Stomach smooth muscle (tissue), 2 donors: ENCODE measurements at regions not wholly inside any gene's neighbourhood (a gene's known extent, or its start where the extent isn't known, plus 50 kb on each side); places are given as distances from the start of the nearest gene placed in this dataset.
"Not testable (repeated sequence)": the region's sequence is repeated elsewhere in the genome, so short reads cannot be mapped to it uniquely, and the experiment has no call there.

ENCODE experiments used
- H3K27ac ChIP-seq: one replicate; pipeline ENCODE4 v1.7.0; 2013; ENCODE audit warnings: mild to moderate bottlenecking, low read length, inconsistent platforms
- H3K27me3 ChIP-seq, 2 donors: one replicate each; pipeline ENCODE4 v1.7.0; 2013; ENCODE audit warnings: low read length in 2 of 2; ENCODE audit not compliant: insufficient read depth in 2 of 2, control insufficient read depth in 1 of 2
- H3K36me3 ChIP-seq, 2 donors: one replicate each; pipeline ENCODE4 v1.7.0; 2013; ENCODE audit warnings: low read length in 2 of 2; ENCODE audit not compliant: control insufficient read depth in 2 of 2, insufficient read depth in 2 of 2
- H3K4me1 ChIP-seq: one replicate; pipeline ENCODE4 v1.7.0; 2013; ENCODE audit warnings: low read length; ENCODE audit not compliant: control insufficient read depth, insufficient read depth
- H3K4me3 ChIP-seq, 2 donors: one replicate each; pipeline ENCODE4 v1.7.0; 2013; ENCODE audit warnings: low read length in 2 of 2
- H3K9ac ChIP-seq, 2 donors: one replicate each; pipeline ENCODE4 v1.7.0; 2013; ENCODE audit warnings: low read length in 2 of 2, mild to moderate bottlenecking in 1 of 2
- H3K9me3 ChIP-seq, 2 donors: one replicate each; pipeline ENCODE4 v1.7.0; 2013; ENCODE audit warnings: low read length in 2 of 2; ENCODE audit not compliant: control insufficient read depth in 2 of 2
- donor health status: healthy.
- donor health status: Pancreatic carcinoma.

DNA sequence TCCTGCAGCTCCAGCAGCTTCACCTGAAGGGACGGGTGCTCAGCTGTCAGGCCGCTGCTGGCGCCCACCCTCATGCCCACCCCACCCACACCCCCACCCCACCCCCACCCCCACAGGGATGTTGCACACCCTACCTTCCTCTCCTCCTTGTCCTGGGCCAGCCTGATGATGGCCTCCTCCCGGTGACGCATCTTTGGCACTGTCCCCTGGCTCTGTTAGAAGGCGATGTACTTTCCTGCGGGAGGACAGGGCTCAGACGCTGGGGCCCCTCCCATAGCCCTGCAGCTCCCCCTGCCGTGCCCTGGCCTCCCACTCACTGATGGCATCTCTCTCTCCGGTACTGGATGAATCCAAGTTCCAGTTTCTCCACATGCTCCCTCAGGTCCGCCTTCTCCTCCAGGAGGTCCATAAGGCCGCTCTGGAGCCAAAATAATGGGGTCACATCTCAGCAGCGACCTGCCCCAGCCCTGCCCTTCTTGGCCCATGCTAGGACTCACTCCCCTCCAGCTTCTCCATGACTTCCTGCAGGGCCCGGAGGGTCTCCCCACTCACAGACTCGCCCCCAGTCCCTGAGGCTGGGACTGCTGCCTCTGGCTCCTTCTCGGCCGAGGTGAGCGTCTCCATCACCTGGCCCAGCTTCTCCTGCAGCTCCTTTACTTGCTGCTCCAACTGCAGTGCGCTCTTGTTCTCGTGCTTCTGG lies 55.2 kb downstream of the GOLGA8B start:
- not testable (repeated sequence) for H3K4me1 ChIP-seq, H3K9ac ChIP-seq, H3K4me3 ChIP-seq, H3K27ac ChIP-seq, H3K36me3 ChIP-seq, H3K9me3 ChIP-seq, H3K27me3 ChIP-seq

DNA sequence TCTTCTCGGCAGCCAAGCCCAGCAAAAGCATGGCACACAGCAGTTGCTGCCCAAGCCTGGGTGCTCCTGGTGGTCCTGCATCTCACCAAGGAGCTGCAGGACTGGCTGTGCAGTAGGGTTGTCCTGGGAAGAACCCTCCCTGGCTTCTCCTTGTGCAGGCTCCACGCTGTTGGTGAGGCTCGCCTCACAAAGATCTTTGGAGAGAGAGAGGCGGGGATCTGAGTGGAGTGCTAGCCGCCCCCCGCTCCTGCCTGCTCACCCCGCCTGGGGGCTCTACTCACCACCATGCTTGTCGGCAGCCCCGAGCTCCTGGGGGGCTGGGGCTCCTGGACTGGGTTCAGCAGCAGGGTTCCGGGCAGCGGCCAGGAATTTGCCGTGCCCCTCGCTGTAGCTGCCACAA lies 55.8 kb downstream of the GOLGA8B start:
- not testable (repeated sequence) for H3K27me3 ChIP-seq, H3K9ac ChIP-seq, H3K4me3 ChIP-seq, H3K27ac ChIP-seq, H3K4me1 ChIP-seq, H3K9me3 ChIP-seq, H3K36me3 ChIP-seq

DNA sequence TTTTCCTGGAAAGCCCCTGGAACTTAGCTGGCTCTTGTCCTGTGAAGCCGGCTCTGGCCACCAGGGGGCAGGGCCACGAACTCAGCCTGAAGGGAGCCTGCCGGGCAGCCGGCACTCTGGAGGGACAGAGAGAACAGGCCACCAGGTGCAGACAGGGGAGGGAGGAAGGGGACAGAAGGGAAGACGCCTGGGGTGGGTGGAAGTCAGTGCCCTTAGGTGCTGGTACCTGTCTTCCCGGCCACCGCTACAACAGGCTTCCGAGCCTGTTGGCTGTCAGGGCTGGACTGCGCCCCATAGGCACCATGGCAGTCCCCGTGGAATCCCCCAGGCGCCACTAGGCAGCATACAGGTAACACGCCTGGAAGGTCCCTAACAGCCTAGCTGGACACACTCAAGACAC lies 59.6 kb downstream of the GOLGA8B start:
- H3K9ac ChIP-seq, H3K27me3 ChIP-seq, H3K4me1 ChIP-seq, H3K27ac ChIP-seq, H3K9me3 ChIP-seq, H3K4me3 ChIP-seq, H3K36me3 ChIP-seq: not testable (repeated sequence)

DNA sequence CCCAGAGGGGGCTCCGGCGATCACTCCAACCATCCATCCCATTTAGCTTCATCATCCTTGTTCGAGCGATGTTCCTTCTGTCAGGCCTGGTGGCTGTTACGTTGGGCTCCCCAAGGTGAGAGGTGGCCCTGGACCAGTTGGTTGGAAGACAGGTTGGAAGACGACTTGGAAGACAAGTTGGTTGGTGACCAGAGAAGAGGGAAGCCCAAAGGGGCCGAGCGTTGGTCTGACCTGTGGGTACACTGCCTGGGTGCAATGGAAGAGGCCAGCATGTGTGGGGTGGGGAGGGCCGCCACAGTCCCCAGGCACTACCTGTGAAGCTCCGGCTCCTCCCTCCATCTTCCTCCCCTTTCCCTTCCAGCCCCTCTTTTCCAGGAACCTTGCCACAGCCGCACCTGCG lies 60.9 kb downstream of the GOLGA8B start:
- not testable (repeated sequence) for H3K36me3 ChIP-seq, H3K4me3 ChIP-seq, H3K27ac ChIP-seq, H3K9ac ChIP-seq, H3K4me1 ChIP-seq, H3K9me3 ChIP-seq, H3K27me3 ChIP-seq

DNA sequence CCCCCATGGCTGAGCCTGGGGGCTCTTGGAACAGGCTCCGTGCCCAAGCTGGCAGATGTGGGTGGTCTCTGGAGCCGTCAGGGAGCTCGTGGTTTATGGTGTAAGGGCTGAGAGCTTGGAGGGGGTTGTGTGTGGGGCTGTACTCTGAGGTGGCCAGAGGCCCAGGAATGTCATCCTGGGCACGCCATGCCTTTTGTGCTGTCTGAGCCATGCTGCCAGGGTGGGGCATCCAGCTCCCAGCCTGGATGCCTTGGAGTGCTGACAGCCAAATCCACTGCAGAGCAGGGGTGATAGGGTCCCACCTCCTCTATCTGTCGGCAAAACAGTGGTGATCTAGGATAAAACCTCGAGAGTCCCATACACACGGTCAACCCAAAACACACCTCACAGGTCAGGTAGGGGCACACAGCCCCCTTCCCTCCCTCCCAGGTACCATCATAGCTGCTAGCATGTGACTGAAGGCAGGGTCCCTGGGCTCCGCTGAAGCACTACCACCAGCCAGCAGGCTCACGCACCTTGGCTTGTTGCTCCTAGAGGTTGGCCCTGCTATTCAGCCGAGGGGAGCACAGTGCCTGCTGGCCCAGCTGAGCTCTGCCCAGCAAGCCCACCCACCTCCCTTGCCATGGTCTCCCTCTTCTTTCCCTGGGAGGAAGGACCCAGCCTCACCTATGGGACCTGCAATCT lies 61.5 kb downstream of the GOLGA8B start:
- H3K4me1 ChIP-seq, H3K9me3 ChIP-seq, H3K27me3 ChIP-seq, H3K36me3 ChIP-seq, H3K9ac ChIP-seq, H3K27ac ChIP-seq, H3K4me3 ChIP-seq: not testable (repeated sequence)

DNA sequence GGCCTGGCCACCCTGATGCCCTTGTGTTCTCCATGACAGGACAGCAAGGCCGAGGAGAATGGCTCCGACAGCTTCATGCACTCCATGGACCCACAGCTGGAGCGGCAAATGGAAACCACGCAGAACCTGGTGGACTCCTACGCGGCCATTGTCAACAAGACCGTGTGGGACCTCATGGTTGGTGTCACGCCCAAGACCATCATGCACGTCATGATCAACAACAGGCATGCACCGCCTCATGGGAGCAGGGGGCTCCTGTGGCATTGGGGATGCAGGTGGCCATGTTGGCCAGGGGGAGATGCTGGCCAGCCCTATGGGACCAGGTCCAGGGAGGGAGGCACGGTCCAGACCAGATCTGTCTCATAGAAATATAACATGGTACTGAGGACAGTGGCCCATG lies 62.9 kb downstream of the GOLGA8B start:
- H3K9me3 ChIP-seq = no peaks in the 10 kb centered on the region
- H3K27ac ChIP-seq = no peak overlapping the region
- no peaks in the 10 kb centered on the region for H3K36me3 ChIP-seq
- no peaks in the 10 kb centered on the region for H3K27me3 ChIP-seq
- no peaks in the 10 kb centered on the region for H3K4me1 ChIP-seq
- H3K4me3 ChIP-seq = no peak overlapping the region
- no peak overlapping the region for H3K9ac ChIP-seq

DNA sequence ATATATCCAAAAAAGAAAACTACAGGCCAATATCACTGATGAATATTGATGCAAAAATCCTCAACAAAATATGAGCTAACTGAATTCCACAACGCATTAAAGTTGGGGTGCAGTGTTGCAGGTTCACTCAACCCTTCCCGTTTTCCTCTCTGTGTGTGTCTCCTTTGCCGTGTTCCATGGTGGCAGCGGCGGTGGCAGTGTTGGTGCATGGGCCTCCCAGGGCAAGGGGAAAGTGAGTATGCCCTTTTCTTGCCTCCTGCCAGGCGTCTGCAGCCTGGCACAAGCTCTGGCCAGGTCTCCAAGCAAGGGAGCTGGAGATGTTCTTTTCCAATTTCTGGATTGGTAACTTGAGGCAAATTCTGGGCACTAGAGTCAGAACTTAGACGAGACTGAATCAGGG lies 63.4 kb downstream of the GOLGA8B start:
- H3K36me3 ChIP-seq, H3K4me3 ChIP-seq, H3K9me3 ChIP-seq, H3K27ac ChIP-seq, H3K27me3 ChIP-seq, H3K4me1 ChIP-seq, H3K9ac ChIP-seq: not testable (repeated sequence)

DNA sequence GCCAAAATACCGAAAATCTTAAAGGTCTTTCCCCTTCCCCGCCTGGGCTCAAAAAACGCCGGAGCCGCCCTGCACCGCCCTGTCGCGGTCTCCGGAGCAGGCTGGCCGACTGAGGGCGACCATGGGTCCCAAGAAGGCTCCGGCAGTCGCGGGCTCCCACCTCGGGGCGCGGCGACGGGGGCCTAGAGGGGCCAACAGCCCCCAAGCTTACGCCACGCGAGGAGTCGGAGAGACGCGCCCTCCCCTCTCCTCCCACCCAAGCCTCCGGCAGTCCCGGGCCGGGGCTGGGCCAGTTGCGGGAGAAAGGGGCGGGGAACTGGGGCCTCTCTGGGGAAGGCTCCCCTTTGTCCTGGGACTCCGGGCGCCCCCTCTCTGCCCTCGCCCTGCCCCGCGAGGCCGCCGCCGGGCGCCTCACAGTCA lies 69.2 kb downstream of the GOLGA8B start:
- Histone ChIP-seq H3K9ac (peak overlapping the region; percentile 57 to 84), H3K27ac (peak overlapping the region; percentile 55), H3K4me1 (peaks cover 11% of the 10 kb centered on the region), H3K9me3 (no peaks in the 10 kb centered on the region), H3K4me3 (peak overlapping the region; percentile 80 to 86), H3K36me3 (no peaks in the 10 kb centered on the region), H3K27me3 (peaks cover 0 to 3% of the 10 kb centered on the region in 2 donors)

DNA sequence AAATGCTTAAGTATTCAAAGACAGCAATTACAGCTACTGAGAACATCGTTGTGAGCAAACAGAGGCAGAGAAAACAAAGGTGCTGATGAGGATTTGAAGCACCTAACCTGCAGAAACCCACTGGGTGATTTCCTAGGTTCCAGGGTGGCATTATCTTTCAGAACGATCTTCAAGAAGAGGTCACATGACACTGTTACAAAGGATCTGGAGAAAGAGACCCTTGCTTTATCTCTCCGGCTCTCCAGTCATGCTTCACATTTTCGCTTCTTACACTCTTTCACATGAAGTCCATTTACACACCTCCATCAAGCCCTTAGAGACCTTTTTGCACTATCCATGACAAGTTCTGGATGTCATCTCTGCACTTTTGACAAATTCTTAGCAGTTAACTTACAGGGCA lies 70.8 kb downstream of the GOLGA8B start:
- no peaks in the 10 kb centered on the region for H3K9me3 ChIP-seq
- H3K27ac ChIP-seq = no peak overlapping the region
- peaks cover 11% of the 10 kb centered on the region for H3K4me1 ChIP-seq
- H3K27me3 ChIP-seq = peaks cover 0 to 3% of the 10 kb centered on the region in 2 donors
- peak overlapping the region in 1 of 2 donors; percentile 13 for H3K9ac ChIP-seq
- H3K4me3 ChIP-seq = peak overlapping the region in 1 of 2 donors; percentile 12
- H3K36me3 ChIP-seq = no peaks in the 10 kb centered on the region

DNA sequence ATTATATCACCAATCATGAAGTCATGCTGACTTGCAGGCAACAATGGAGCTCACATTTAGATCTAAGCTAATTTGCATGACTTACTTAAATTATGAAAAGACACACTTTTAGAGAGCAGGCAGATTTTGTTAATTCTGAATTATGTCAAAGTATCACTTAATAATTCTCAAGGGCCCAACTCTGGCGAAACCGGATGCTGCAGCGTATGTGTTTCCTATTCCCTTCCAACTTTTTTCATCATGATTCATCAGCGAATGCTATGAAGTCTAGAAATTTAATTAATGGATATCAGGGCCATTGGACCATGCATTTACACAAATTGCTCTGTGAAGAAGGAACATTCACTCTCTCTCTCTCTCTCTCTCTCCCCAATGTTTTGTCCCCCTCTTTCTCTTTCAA lies 63.5 kb upstream of the GOLGA8A start:
- H3K4me3 ChIP-seq = no peak overlapping the region
- no peaks in the 10 kb centered on the region for H3K36me3 ChIP-seq
- no peak overlapping the region for H3K9ac ChIP-seq
- peaks cover 6 to 11% of the 10 kb centered on the region in 2 donors for H3K27me3 ChIP-seq
- H3K9me3 ChIP-seq = no peaks in the 10 kb centered on the region
- H3K27ac ChIP-seq = no peak overlapping the region
- peaks cover 2% of the 10 kb centered on the region for H3K4me1 ChIP-seq

DNA sequence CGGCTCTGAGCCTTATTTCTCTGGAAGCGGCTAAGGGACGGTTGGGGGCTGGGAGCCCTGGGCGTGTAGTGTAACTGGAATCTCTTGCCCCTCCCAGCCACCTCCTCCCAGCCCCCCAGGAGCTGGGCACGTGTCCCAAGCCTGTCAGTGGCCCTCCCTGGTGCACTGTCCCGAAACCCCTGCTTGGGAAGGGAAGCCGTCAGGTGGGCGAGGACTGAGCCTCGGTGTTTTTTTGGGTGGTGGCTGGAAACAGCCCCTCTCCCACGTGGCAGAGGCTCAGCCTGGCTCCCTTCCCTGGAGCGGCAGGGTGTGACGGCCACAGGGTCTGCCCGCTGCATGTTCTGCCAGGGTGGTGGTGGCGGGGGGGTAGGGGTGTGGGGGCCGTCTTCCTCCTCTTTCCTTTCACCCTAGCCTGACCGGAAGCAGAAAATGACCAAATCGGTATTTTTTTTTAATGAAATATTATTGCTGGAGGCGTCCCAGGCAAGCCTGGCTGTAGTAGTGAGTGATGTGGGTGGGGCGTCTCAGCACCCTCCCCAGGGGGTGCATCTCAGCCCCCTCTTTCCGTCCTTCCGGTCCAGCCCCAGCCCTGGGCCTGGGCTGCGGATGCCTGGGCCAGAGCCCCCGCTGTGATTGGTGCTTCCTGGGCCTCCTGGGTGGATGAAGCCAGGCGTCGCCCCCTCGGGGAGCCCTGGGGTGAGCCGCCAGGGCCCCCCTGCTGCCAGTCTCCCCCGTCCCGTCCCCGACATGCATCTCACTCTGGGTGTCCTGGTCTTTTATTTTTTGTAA lies 58.8 kb upstream of the GOLGA8A start:
- Histone ChIP-seq H3K4me1 (peaks cover 8% of the 10 kb centered on the region), H3K27ac (no peak overlapping the region), H3K9ac (no peak overlapping the region), H3K9me3 (peaks cover 4% of the 10 kb centered on the region in 2 donors), H3K27me3 (peaks cover 38 to 43% of the 10 kb centered on the region in 2 donors), H3K36me3 (no peaks in the 10 kb centered on the region), H3K4me3 (no peak overlapping the region)
